ENCODE measurements at regions not wholly inside any gene's neighbourhood (a gene's known extent, or its start where the extent isn't known, plus 50 kb on each side); places are given as distances from the start of the nearest gene placed in this dataset.
"Not testable (repeated sequence)": the region's sequence is repeated elsewhere in the genome, so short reads cannot be mapped to it uniquely, and the experiment has no call there.

- Histone ChIP-seq H3K27me3 (ENCODE audit: low read depth, low read length) (no peaks in the 10 kb centered on the region), H3K4me3 (ENCODE audit: low read length) (no peak overlapping the region), H4K20me1 (ENCODE audit: insufficient read depth, low read length) (no peaks in the 10 kb centered on the region), H3K9ac (ENCODE audit: low read length) (no peak overlapping the region), H3K4me1 (ENCODE audit: low read length) (no peaks in the 10 kb centered on the region), H2AFZ (ENCODE audit: low read depth, low read length) (no peak overlapping the region), H3K79me2 (ENCODE audit: low read length) (no peaks in the 10 kb centered on the region), H3K9me3 (ENCODE audit: insufficient read depth, low read length) (no peaks in the 10 kb centered on the region), H3K36me3 (replicated peaks; ENCODE audit: low read depth, low read length) (no peaks in the 10 kb centered on the region), H3K27ac (ENCODE audit: low read length) (no peak overlapping the region), H3K4me2 (ENCODE audit: low read length) (no peak overlapping the region)
- TF ChIP-seq EZH2phosphoT487 (IDR thresholded peaks at IDR 0.05; ENCODE audit: low read depth): no peak
- TF ChIP-seq CTCF (IDR thresholded peaks at IDR 0.05; ENCODE audit: low read depth, low read length): no peak
Measured at GRCh38 chr11:87517351-87517750, 479.6 kb downstream of the TMEM135 start.

GRCh38 chr11:87507722-87508121 lies 470.0 kb downstream of the TMEM135 start:
- not testable (repeated sequence) for H3K79me2 ChIP-seq (ENCODE audit: low read length); H3K27me3 ChIP-seq (ENCODE audit: low read depth, low read length); H3K4me1 ChIP-seq (ENCODE audit: low read length); H3K4me2 ChIP-seq (ENCODE audit: low read length); H3K36me3 ChIP-seq (replicated peaks; ENCODE audit: low read depth, low read length); H3K27ac ChIP-seq (ENCODE audit: low read length); H3K9me3 ChIP-seq (ENCODE audit: insufficient read depth, low read length); H3K4me3 ChIP-seq (ENCODE audit: low read length); H2AFZ ChIP-seq (ENCODE audit: low read depth, low read length); H4K20me1 ChIP-seq (ENCODE audit: insufficient read depth, low read length); H3K9ac ChIP-seq (ENCODE audit: low read length)

GRCh38 chr11:87506946-87507345 lies 469.2 kb downstream of the TMEM135 start:
- H2AFZ ChIP-seq (ENCODE audit: low read depth, low read length); H3K9me3 ChIP-seq (ENCODE audit: insufficient read depth, low read length); H3K4me3 ChIP-seq (ENCODE audit: low read length); H3K36me3 ChIP-seq (replicated peaks; ENCODE audit: low read depth, low read length); H3K27ac ChIP-seq (ENCODE audit: low read length); H3K79me2 ChIP-seq (ENCODE audit: low read length); H4K20me1 ChIP-seq (ENCODE audit: insufficient read depth, low read length); H3K27me3 ChIP-seq (ENCODE audit: low read depth, low read length); H3K4me1 ChIP-seq (ENCODE audit: low read length); H3K9ac ChIP-seq (ENCODE audit: low read length); H3K4me2 ChIP-seq (ENCODE audit: low read length): not testable (repeated sequence)

GRCh38 chr11:87501388-87501787 lies 463.7 kb downstream of the TMEM135 start:
- Histone ChIP-seq H3K4me2 (ENCODE audit: low read length) (no peak overlapping the region), H4K20me1 (ENCODE audit: insufficient read depth, low read length) (no peaks in the 10 kb centered on the region)

GRCh38 chr11:87494936-87495335 lies 457.2 kb downstream of the TMEM135 start:
- H3K79me2 ChIP-seq (ENCODE audit: low read length); H3K27me3 ChIP-seq (ENCODE audit: low read depth, low read length); H4K20me1 ChIP-seq (ENCODE audit: insufficient read depth, low read length); H2AFZ ChIP-seq (ENCODE audit: low read depth, low read length); H3K9me3 ChIP-seq (ENCODE audit: insufficient read depth, low read length); H3K36me3 ChIP-seq (replicated peaks; ENCODE audit: low read depth, low read length); H3K4me2 ChIP-seq (ENCODE audit: low read length); H3K4me3 ChIP-seq (ENCODE audit: low read length): not testable (repeated sequence)
- peak overlapping the region; percentile 11; the same call in 1 of the 2 replicates for H3K9ac ChIP-seq (ENCODE audit: low read length)
- H3K27ac ChIP-seq (ENCODE audit: low read length): peak overlapping the region; percentile 88
- H3K4me1 ChIP-seq (ENCODE audit: low read length): peaks cover 63% of the 10 kb centered on the region

More at GRCh38 chr11:87501388-87501787, 463.7 kb downstream of the TMEM135 start:
- no peak overlapping the region for H3K9ac ChIP-seq (ENCODE audit: low read length)
- H2AFZ ChIP-seq (ENCODE audit: low read depth, low read length): no peak overlapping the region
- no peaks in the 10 kb centered on the region for H3K36me3 ChIP-seq (replicated peaks; ENCODE audit: low read depth, low read length)
- H3K4me3 ChIP-seq (ENCODE audit: low read length): no peak overlapping the region
- H3K9me3 ChIP-seq (ENCODE audit: insufficient read depth, low read length): no peaks in the 10 kb centered on the region
- peak; percentile 45 for TF ChIP-seq CTCF (IDR thresholded peaks at IDR 0.05; ENCODE audit: low read depth, low read length)
- no peak for TF ChIP-seq EZH2phosphoT487 (IDR thresholded peaks at IDR 0.05; ENCODE audit: low read depth)
- no peaks in the 10 kb centered on the region for H3K27me3 ChIP-seq (ENCODE audit: low read depth, low read length)
- no peak overlapping the region for H3K27ac ChIP-seq (ENCODE audit: low read length)
- H3K79me2 ChIP-seq (ENCODE audit: low read length): no peaks in the 10 kb centered on the region
- H3K4me1 ChIP-seq (ENCODE audit: low read length): peaks cover 3% of the 10 kb centered on the region

- H3K27me3 ChIP-seq (ENCODE audit: low read depth, low read length); H3K79me2 ChIP-seq (ENCODE audit: low read length); H3K36me3 ChIP-seq (replicated peaks; ENCODE audit: low read depth, low read length); H4K20me1 ChIP-seq (ENCODE audit: insufficient read depth, low read length); H3K9me3 ChIP-seq (ENCODE audit: insufficient read depth, low read length); H2AFZ ChIP-seq (ENCODE audit: low read depth, low read length): not testable (repeated sequence)
- peak overlapping the region; percentile 88 for H3K27ac ChIP-seq (ENCODE audit: low read length)
- H3K4me2 ChIP-seq (ENCODE audit: low read length): peak overlapping the region; percentile 85
- H3K4me1 ChIP-seq (ENCODE audit: low read length): peaks cover 63% of the 10 kb centered on the region
- H3K9ac ChIP-seq (ENCODE audit: low read length): peak overlapping the region; percentile 75
- H3K4me3 ChIP-seq (ENCODE audit: low read length): peak overlapping the region; percentile 55
Measured at GRCh38 chr11:87494026-87494425, 456.3 kb downstream of the TMEM135 start.
